ENCODE measurements at regions not wholly inside any gene's neighbourhood (a gene's known extent, or its start where the extent isn't known, plus 50 kb on each side); places are given as distances from the start of the nearest gene placed in this dataset.
"Not testable (repeated sequence)": the region's sequence is repeated elsewhere in the genome, so short reads cannot be mapped to it uniquely, and the experiment has no call there.

- no peak for DNase-seq
Observed at GRCh38 chr2:114265261-114265660, 177.2 kb upstream of the DPP10 start.

DNA sequence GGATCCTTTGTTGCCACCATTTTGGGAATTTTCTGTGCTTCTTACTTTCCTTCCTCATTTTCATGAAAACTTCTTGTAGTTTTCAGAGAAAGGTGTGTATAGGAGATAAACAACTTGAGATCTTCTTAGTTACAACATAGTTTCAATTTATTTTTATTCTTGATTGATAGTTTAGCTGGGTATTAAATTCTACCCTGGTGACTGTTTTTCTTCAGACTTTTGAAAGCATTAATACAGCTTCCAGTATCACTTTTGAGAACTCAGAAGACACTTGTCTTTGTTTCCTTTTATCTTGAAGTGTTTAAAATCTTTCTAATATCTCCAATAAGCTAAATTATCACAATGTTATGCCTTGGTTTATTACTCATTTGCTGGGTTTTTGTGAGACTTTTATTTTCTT lies 167.5 kb upstream of the DPP10 start:
- DNase-seq, result no peak

DNA sequence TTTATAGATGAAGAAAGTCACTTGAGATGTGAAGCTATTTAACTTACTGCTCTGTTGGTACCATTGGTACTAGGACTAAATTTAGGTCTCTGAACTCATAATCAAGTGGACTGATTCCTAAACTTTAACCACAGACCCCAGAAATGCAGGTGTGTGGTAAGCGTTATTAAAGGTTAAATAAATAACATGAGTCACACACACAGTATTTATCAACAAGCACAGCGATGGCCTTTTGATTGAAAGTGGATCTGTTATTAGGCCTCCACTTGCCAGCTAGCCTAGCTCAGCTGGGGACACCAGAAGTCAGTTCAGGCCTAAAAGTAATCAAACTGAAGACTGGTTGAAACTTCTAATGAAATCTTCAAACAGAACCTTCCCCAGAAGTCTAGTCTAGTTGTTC lies 161.3 kb upstream of the DPP10 start:
- no peak for DNase-seq

- no peak for DNase-seq
Observed at GRCh38 chr2:114283774-114284173, 158.7 kb upstream of the DPP10 start.

DNA sequence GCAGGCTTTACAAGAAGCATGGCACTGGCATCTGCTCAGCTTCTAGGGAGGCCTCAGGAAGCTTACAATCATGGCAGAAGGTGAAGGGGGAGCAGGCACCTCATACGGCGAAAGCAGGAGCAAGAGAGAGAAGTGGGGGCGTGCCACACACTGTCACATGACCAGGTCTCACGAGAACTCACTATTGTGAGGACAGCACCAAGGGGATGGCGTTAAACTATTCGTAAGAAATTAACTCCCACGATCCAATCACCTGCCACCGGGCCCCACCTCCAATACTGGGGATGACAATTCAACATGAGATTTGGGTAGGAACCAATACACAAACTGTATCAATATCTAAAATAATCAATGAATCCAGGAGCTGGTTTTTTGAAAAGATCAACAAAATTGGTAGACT lies 156.0 kb upstream of the DPP10 start:
- no peak for DNase-seq

DNA sequence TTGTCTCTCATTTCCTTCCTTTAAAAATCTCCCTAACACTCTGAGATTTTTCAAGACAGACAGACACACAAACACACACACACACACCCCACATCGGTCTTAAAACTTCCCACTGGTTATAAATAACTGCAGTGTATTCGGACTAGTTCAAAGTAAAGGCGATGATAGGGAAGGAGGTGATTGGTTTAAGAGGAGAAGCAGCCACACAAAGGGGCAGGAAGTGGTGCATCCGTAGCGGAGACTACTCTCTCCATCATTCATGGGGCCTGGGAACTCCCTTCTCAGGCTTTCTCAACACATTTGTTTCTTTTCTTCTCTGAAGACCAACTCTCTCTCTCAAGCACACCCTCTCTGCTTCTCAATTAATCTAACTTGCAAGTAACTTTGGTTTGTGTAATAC lies 149.1 kb upstream of the DPP10 start:
- DNase-seq, result no peak

DNA sequence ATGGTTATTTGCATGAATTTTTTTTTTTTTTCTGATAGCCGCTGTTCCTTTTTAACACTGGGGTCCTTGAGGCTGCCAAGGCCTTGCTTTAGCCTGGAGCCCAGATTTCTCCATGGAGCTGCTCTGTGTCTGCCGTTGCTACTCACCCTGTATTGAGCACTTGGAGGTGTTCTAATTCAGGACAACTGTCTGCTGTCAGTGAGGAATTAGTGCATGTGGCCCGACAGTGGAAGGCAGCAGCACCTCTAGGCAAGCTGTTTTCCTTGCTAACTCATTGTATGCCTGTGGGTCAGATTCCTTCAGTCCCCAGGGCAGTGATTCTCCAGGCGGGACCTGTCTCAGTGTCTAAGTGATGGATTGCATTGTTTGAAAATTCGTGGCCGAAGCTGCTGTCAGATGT lies 147.7 kb upstream of the DPP10 start:
- DNase-seq, result no peak

DNA sequence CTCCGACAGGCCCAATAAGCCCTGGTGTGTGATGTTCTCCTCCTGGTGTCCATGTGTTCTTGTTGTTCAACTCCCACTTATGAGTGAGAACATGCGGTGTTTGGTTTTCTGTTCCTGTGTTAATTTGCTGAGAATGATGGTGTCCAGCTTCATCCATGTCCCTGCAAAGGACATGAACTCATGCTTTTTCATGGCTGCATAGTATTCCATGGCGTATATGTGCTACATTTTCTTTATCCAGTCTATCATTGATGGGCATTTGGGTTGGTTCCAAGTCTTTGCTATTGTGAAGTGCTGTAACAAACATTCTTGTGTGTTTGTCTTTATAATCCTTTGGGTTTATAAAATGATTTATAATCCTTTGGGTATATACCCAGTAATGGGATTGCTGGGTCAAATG lies 142.1 kb upstream of the DPP10 start:
- DNase-seq, result not testable (repeated sequence)

DNA sequence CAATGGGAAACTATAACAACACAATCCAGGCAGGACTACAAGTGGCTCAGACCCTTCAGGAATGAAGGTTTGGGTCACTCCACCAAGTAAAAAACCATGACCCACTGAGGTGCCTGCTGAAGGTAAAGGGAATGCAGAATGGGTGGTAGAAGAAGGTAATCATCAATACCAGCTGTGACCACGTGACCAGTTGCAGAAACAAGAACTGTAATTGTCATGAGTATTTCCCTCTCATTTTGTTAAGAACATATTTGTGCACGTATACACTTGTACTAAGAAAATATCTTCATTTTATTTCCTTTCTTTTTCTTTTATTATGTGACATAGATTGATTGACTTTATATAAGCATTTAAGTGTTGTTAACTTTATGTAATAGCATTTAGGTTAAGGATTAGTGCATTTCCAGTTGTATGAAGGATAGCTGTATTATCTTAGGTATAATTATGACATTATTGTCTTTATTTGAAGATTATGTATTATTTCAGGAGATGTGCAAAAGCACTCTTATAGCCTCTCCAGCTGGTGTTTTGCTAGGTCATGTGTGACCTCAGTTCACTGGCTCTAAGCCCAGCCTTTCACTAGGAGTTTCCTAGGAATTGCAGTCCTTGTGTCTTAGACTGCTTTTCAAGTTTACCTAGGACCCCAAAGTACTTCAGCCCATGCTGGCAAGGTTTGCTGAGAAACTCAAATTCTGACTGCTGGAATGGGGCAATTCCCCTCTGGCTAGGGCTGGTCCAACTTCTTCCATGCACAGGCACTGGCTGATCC lies 125.7 kb upstream of the DPP10 start:
- DNase-seq, result no peak

DNA sequence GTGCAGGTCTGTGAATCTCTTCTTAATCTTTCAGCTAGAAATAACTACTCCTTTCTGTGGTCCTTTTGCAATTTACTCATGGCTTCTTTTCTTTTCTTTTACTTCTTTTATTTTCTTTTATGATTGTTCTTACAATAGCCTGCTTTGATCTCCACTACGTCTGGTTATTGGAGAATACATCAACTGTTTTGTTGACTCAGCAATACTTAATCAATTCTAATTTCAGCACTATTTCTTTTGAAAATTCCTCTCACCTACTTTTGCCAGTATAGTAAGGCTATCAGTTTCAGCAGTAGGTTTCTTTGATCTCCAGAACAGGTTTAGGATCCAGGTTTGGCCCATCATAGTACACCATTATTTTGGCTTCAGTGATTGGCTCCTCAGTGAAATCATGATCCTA lies 111.8 kb upstream of the DPP10 start:
- no peak for DNase-seq

DNA sequence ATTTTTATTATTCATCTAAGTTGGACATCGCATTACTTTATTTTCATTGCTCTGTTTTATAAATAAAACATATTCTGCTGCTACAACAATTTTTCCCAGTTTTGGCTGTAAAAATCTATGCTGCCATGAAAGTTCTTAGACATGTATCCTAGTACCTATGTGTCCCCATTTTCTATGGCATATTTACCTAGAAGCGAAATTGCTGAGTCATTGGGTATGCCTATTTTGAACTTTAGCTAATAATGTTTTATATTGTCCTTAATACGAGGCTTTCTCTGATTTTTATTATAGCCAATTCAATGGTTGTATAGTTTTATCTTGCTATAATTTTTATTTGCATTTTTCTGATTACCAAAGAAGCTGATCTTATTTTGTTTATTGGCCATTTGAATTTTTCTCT lies 110.5 kb upstream of the DPP10 start:
- no peak for DNase-seq

DNA sequence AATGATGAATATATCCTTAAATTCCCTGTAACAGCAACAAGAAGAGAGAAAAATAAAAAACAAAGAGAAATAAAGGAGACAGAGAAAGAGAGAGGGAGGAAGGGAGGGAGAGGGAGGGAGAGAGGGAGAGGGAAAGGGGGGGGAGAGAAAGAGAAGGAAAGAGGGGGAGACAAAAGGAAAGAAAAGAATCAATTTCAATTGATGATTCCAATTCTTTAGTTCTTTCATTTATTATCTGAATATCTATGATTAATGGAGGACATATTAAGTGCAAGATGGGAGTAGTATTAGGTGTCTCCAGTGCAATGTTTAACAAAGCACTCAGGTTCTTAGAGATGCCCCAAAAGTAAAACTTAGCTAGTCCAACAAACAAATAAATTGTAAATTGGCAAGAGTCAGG lies 97.2 kb upstream of the DPP10 start:
- DNase-seq, result no peak

DNA sequence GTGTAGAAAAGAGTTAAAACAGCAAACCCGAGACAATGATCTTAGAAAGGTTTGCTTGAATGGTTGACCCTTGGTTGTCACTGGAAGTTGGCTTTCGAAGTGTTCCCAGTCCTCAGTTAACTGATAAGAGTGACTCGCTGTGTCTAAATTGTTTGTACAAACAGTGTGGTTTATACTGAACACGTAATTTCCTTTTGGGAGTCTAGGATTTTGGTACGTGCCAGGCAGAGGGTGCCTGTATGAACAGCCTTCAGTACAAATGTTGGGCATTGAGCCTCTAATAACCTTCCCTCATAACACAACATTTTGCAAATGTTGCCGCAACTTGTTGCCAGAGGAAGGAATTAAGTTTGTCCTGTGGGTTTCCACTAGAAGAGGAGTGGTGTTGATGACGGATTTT lies 95.8 kb upstream of the DPP10 start:
- DNase-seq, result no peak

DNA sequence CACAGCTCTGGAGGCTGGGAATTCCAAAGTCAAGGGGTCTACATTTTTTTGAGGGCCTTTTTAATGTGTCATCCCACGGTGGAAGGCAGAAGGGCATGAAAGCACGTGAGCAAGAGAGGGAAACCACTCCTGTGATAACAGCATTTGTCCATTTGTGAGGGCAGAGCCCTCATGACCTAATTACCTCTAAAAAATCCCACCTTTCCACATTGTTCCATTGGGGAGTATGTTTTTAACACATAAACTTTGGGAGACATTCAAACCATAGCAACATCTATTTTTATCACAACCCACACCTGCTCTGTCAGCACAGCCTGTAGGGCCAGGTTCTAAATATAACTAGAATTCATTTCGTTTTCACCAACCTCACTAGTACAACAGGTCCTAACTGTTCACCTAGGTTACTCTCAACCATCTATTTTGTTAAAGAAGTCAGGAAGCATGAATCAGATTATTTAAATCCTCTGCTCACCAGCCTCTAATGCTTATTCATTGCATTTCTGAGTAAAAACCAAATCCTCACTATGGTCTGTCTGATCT lies 92.2 kb upstream of the DPP10 start:
- no peak for DNase-seq

DNA sequence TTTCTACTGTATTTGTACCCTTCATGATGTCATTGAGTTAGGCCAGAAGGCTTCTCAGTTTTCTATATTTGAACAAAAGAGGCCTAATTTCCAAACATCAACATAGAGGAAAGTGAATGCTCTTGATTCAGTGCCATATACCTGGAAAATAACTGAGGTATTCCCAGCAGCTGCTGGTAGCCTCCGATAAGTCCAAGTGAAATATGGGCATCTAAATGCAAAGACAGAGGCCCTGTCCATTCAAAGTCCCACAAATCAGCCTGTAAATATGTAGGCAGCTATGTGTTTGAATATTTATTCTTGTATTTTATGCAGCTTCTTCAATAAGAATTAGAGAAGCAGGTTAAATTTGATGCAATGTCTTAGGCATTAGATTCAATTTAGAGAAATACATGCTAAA lies 89.5 kb upstream of the DPP10 start:
- no peak for DNase-seq

- DNase-seq, result no peak
Observed at GRCh38 chr2:114354199-114354598, 88.2 kb upstream of the DPP10 start.

GRCh38 chr2:114368705-114369104 lies 73.7 kb upstream of the DPP10 start:
- DNase-seq, result no peak

- not testable (repeated sequence) for DNase-seq
Observed at GRCh38 chr2:114371721-114372120, 70.7 kb upstream of the DPP10 start.

GRCh38 chr2:114373591-114373990 lies 68.8 kb upstream of the DPP10 start:
- DNase-seq, result no peak

DNA sequence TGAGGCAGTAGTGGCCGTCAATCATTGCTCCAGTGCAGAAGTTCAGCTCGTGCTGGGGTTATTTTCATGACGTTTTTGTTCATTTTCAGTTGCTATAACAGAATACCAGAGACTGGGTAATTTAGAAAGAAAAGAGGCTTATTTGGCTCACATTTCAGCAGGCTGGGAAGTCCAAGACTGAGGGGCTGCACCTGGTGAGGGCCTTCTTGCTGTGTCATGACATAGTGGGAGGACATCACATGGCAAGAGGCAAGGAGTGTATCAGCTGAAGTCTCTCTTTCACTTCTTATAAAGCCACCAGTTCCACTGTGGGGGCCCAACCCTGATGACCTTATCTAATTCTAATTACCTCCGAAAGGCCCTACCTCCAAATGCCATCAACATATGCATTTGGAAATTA lies 58.0 kb upstream of the DPP10 start:
- DNase-seq, result no peak

GRCh38 chr2:114389021-114389420 lies 53.4 kb upstream of the DPP10 start:
- no peak for DNase-seq
